SIG-M5 (cell line): ENCODE measurements at regions not wholly inside any gene's neighbourhood (a gene's known extent, or its start where the extent isn't known, plus 50 kb on each side); places are given as distances from the start of the nearest gene placed in this dataset.

Source experiments
- DNase-seq: peaks from one replicate; lab custom pipeline; 2025; lab: John Stamatoyannopoulos, UW

GRCh38 chr14:101467181-101467926 lies 93.9 kb upstream of the DIO3 start:
- no peak for DNase-seq

DNA sequence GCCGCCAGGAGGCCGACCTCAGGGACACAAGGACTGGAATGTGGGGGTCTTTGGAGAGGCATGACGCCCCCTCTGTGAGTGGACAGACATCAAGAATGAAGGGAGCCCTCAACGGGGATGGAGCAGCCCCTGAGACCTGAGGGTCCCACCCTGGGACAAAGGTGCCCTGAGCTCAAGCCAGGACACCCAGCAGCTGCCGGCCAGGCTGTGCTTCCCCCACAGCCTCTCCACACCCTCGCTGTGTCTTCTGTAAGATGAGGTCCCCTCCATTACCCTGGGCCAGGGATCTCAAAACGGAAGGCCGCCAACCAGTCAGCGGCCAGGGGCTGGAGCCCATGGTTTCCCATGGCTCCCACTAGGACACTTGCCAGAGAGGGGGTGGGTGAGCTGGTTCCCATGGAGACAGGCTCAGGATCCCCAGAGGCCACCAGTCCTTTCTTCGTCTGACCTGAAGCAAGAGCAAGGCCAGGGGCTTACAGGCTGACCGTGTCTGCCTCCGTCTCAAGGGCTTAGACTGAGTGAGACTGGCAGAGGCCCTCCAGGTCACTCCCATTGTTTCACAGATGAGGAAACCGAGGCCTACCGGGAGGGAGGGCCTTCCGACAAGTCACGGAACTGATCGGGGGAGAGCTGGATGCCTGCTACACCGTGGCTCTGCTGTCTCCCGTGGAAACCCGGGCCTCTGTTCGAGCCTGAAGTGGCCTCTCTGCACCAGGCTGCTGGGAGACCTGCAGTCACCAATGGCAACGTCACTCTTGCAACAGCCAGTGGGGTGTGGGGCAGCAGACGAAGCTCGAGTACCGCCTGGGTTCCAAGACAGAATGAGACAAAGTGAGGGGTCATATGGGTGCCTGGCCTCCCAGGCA lies 91.7 kb upstream of the DIO3 start:
- DNase-seq, result no peak

DNA sequence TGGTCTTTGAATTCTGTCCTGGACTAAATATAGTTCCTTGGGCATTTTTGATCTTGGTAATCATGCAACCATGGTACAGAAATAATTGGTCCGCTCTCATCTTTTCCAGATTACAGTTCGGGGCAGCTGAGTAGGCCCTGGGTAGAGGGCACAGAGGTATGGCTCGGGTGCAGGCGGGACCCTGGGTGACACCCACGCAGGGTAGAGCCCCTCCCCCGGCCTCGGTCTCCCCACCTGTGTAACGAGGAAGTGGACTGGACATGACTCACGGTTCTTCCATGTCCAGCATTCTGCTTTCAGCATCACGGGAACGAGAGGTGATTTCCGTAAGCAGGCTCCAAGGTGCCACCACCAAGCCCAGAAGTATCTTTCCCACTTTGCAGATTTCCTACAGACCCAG lies 91.0 kb upstream of the DIO3 start:
- no peak for DNase-seq

- DNase-seq, result no peak
Observed at GRCh38 chr14:101471723-101472517, 89.4 kb upstream of the DIO3 start.

- no peak for DNase-seq
Observed at GRCh38 chr14:101472518-101472849, 88.8 kb upstream of the DIO3 start.

DNA sequence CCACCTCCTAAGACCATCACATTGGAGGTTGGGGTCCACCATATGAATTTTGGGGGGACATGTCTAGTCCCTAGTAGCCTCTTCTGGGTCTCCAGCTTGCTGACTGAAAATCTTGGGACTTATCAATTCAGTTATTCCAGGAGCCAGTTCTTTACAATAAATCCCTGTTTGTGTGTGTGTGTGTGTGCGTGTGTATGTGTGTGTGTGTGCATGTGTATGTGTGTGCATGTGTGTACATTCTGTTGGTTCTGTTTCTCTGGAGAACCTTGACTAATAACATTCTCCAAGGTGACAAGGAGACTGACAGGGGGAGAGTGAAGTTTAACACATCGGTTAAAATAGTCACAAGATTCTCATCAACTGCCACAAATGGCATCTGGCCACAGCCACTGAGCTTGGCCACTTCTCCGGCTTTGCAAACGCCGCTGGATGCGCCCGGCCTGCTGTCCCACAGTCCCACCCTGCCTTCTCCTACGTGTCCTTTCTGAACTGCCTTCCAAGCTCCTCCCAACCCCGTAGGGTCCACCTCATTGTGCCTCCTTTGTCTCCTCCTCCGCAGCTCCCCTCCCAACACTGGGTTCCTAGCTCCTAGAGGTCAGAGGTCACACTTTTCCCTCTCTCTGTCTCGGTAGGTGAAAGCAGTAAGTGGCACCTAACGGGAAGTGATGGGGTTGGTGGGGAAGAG lies 88.1 kb upstream of the DIO3 start:
- DNase-seq, result no peak

DNA sequence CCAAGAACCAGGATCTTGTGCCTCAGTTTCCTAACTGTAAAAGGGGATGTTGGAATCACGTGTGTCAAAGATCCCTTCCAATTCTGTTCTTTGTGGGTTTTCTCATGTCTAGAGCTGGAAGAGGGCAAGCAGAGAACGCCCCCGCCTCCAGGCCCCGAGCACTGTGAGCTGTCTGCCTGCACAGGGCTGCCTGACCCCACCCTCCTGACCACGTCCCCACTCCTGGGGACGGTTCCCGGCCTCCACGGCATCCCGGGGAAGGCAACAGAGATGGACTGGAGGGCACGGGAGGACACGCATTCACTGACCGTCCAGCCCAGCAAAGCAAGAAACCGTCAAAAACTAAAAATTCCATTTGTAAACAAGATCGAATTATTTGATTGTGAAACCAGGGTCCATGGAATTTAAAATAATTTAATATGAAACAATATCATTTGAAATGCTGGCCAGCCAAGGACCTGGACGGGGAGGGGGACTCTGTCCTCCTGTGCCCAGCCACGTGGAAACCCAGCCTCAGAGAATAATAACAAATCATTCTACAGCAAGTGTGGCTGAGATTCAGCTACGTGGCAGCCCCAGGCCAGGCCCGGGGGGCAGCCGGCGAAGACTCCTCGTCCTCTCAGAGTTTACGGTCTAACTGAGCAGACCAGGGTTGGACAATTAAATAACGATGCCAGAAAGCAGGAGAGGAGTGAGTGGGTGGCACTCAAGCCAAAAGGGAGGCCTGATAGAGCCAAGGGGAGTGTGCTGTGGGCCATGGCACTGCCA lies 87.3 kb upstream of the DIO3 start:
- no peak for DNase-seq

DNA sequence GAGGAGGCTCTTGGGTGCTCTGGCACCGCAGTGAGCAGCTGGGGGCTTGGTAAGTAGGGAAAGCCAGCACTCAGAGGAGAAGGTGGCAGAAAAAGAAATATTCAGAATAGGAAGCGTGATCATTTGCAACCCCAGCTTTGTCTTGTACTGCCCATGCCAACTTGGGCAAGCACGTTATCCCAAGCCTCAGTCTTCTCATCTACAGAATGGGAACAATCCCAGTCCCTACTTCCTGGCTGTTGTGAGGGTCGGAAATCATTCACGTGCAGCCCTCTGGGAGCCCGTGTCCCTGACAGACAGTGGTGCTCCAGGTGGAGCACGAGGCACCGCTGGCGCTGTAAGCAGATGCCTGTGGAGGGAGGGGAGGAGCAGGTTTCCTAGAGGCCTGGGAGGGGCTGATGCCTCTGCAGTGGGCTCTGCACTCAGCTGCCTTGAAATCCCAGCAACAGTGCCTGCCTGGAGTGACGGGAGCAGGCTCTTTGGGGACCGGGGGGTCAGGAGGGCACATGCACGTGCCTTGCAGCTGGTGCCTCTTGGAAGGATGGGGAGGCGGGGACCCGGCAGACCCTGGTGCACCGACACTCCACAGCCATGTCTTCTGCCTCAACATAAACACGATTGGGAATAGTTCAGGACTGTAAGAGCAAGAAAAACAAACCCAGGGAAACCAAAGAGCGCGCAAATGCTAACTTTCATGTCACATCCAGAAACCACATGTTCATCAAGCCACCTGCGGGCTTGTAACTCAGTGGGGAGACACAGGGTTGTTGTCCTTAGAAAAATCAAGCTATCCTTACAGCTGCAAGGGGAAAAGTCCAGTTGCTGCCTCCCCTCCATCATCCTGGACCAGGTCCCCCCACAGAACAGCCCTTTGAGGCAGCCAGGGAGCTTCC lies 86.5 kb upstream of the DIO3 start:
- DNase-seq, result no peak

DNA sequence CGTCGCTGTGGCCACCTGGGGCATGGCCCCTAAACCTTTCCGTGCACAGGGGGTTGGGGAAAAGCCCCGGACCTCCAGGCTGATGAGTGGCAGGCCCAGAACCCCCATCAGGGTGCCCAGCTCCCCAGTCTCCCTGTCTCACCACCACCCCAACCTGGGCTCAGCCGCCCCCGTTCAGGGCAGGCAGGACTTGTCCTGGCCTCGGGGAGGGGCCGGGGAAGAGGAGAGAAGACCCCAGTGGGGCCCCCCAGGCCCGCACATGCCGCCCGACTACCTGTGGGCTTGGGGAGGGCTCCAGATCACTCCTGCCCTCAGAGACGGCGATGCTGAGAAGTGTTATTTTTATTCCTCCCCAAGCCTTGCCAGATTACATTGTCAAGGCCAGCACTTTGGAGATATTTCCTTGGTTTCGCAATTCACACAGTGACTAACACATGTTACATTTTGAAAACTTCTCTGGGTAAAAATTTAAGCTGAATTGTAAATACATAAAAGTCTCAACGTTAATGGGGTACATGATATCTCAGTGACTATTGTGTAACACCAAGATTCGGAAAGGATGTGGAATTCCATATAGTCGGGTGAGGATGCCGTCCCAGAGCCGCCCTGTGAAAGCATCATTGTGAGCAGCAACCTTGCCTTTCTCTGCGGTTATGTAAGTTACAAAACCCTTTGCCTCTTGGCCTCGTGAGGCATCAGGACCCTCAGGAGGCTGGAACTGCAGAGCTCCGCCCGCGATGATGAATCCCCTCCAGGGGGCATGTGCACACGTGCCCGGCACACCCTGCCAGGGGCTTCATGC lies 85.6 kb upstream of the DIO3 start:
- DNase-seq, result peak; percentile 38

- no peak for DNase-seq
Observed at GRCh38 chr14:101476258-101476915, 84.9 kb upstream of the DIO3 start.

- DNase-seq, result peak; percentile 29
Observed at GRCh38 chr14:101476916-101477553, 84.3 kb upstream of the DIO3 start.

- DNase-seq, result no peak
Observed at GRCh38 chr14:101477648-101478047, 83.6 kb upstream of the DIO3 start.

GRCh38 chr14:101478096-101478495 lies 83.2 kb upstream of the DIO3 start:
- DNase-seq, result no peak

DNA sequence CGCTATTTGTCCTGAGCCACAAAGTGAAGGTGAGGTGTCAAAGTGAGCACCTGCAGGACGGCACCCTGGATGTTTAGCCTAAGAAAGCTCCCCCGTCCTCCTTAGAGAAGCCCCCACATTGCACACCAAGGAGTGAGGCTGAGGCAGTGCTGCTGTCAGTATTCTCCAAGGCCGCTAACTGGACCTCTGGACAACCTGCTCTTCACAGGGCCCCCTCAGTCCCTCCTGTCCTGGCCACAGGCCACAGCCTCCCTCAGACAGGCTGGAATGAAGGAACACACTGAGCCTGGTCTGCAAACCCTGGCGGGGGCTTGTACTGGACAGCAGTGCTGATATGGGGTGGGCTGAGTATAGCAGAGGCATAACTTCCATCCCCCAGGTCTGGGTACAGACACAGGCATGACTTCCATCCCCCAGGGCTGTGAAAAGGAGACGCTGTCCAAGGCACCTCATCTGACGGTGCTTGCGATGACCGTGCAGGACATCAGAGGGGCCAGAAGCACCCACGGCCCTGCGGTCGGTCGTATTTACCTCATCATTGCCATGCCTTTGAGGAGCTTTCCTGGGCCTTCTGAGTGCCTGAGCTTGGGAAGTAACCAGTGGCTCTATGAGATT lies 82.4 kb upstream of the DIO3 start:
- no peak for DNase-seq

- no peak for DNase-seq
Observed at GRCh38 chr14:101480022-101480746, 81.1 kb upstream of the DIO3 start.

- no peak for DNase-seq
Observed at GRCh38 chr14:101480747-101481530, 80.4 kb upstream of the DIO3 start.
